Esophagus squamous epithelium (tissue), 4 donors: ENCODE measurements at regions not wholly inside any gene's neighbourhood (a gene's known extent, or its start where the extent isn't known, plus 50 kb on each side); places are given as distances from the start of the nearest gene placed in this dataset.

Source experiments
- CTCF ChIP-seq, 6 experiments: fragments of 450-650 bp in 4 of 6; fragments of 200-600 bp in 2 of 6; sonication (generic) in 2 of 6; IDR thresholded peaks; one replicate each; pipeline ENCODE4 v1.5.1; 2016 to 2019; ENCODE audit warnings: antibody characterized with exemption in 6 of 6, mild to moderate bottlenecking in 4 of 6, moderate library complexity in 4 of 6
- POLR2A ChIP-seq, 4 donors: fragments of 450-650 bp; IDR thresholded peaks; one replicate each; pipeline ENCODE4 v1.6.1; 2017; ENCODE audit warnings: antibody characterized with exemption in 4 of 4, mild to moderate bottlenecking in 4 of 4, moderate library complexity in 3 of 4

GRCh38 chr6:19772891-19773290 lies 64.3 kb upstream of the ID4 start:
- TF ChIP-seq CTCF (IDR thresholded peaks at IDR 0.05): peak in 1 of 6 experiments; percentile 17
- TF ChIP-seq POLR2A (IDR thresholded peaks at IDR 0.05): no peak
